GM12872 (cell line): ENCODE measurements at regions not wholly inside any gene's neighbourhood (a gene's known extent, or its start where the extent isn't known, plus 50 kb on each side); places are given as distances from the start of the nearest gene placed in this dataset.

Source experiments
- TF ChIP-seq, protein P1 (sequence below): IDR thresholded peaks from 3 replicates; pipeline ENCODE4 v1.5.1; 2011; ENCODE audit warnings: low read depth, mild to moderate bottlenecking, low read length, moderate library complexity; ENCODE audit not compliant: insufficient read depth

GRCh38 chr3:66152336-66152735 lies 68.5 kb upstream of the SLC25A26 start:
- TF ChIP-seq, protein P1, sequence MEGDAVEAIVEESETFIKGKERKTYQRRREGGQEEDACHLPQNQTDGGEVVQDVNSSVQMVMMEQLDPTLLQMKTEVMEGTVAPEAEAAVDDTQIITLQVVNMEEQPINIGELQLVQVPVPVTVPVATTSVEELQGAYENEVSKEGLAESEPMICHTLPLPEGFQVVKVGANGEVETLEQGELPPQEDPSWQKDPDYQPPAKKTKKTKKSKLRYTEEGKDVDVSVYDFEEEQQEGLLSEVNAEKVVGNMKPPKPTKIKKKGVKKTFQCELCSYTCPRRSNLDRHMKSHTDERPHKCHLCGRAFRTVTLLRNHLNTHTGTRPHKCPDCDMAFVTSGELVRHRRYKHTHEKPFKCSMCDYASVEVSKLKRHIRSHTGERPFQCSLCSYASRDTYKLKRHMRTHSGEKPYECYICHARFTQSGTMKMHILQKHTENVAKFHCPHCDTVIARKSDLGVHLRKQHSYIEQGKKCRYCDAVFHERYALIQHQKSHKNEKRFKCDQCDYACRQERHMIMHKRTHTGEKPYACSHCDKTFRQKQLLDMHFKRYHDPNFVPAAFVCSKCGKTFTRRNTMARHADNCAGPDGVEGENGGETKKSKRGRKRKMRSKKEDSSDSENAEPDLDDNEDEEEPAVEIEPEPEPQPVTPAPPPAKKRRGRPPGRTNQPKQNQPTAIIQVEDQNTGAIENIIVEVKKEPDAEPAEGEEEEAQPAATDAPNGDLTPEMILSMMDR, result no peak

GRCh38 chr3:66150977-66151376 lies 69.8 kb upstream of the SLC25A26 start:
- TF ChIP-seq, protein P1, result no peak

- TF ChIP-seq, protein P1, result no peak
Measured at GRCh38 chr3:66149269-66149668, 71.5 kb upstream of the SLC25A26 start.

DNA sequence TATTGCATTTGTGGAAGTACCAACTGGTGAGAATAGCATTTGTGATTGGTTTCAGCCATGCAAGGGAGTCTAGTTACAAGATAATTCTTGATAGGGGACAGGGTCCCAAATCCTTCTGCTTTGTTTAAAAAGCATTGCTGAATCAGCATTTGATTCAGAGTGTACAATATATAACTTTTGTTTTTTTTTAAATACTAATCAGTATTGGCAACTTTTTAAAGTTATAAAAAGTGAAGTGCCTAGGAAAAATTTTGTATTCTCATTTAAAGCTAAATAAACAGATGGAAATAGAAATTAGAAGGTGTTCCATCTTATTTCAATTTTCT lies 75.4 kb upstream of the SLC25A26 start:
- TF ChIP-seq, protein P1, result no peak

DNA sequence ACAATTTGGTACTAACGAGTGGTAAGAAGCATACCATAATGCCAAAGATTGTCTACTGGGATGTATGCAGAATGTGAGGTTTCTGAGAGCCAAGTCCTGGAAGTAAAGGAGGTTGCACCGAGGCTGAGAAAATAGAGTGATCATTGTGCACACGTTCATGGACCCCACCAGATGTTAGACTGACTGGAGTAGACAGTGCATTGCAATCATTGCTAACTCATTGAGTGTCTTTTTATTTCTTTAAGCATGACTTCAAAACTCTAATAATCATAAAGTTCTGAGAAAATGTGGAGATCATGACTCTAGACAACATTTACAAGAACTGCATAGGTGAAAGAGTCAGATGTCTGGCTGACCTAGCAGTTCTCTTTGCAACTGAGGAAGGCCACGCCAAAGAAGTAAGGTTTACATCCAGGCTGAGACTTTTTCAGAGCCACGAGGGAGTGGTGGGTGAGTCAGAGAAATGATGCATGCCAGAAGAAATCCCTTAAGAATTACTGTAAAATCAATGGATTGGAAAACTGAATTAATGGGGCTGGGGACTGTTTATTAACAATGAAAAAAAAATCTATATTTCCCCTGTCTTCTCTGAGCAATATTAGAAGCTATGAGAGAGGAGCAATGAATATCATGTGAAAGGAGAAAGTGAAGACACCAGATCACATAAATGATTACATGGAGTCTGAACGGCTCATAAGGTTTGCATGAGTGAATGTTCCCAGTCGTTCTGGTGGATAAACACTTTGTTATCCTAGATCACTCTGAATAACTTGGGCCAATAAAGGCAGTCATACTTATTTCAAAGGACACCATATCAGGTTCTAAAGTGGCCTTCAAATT lies 76.0 kb upstream of the SLC25A26 start:
- TF ChIP-seq, protein P1, result no peak

GRCh38 chr3:66142079-66142478 lies 78.7 kb upstream of the SLC25A26 start:
- TF ChIP-seq, protein P1, result no peak

- TF ChIP-seq, protein P1, result no peak
Measured at GRCh38 chr3:66140743-66141372, 79.9 kb upstream of the SLC25A26 start.
